ENCODE measurements at regions not wholly inside any gene's neighbourhood (a gene's known extent, or its start where the extent isn't known, plus 50 kb on each side); places are given as distances from the start of the nearest gene placed in this dataset.

GRCh38 chr5:15440434-15440833 is 59.5 kb upstream of the FBXL7 start:
- H3K4me2 ChIP-seq (ENCODE audit: unreplicated experiment), result no peak overlapping the region
- no peaks in the 10 kb centered on the region for H3K4me1 ChIP-seq (ENCODE audit: insufficient read depth)
- TF ChIP-seq EZH2phosphoT487 (IDR thresholded peaks at IDR 0.05; ENCODE audit: insufficient read depth, low read depth), result no peak
- no peak for TF ChIP-seq EZH2 (IDR thresholded peaks at IDR 0.05; ENCODE audit: insufficient read depth, poor library complexity, severe bottlenecking)
- H3K79me2 ChIP-seq (ENCODE audit: insufficient read depth), result no peaks in the 10 kb centered on the region
- WGBS, 2 experiments (ENCODE audit: low coverage in 1 of 2, low lambda C conversion rate in 2 of 2, missing lambda C conversion rate in 2 of 2), result 34 to 35% methylated on average over 5 of the region's 5 CpGs
- no peaks in the 10 kb centered on the region for H3F3A ChIP-seq (ENCODE audit: insufficient read depth)
- DNase-seq, result no peak
- H3K4me3 ChIP-seq, result no peak overlapping the region
- no peak overlapping the region for H2AFZ ChIP-seq
- H4K20me1 ChIP-seq (ENCODE audit: insufficient read depth), result no peaks in the 10 kb centered on the region
- no peaks in the 10 kb centered on the region for H3K9me2 ChIP-seq (ENCODE audit: insufficient read depth)
- in situ Hi-C loops (cut with MboI), result no loop called here
- H3K27ac ChIP-seq, result no peak overlapping the region
- no peak overlapping the region for H3K9ac ChIP-seq
- H3K36me3 ChIP-seq (ENCODE audit: low read depth), result no peaks in the 10 kb centered on the region
- peaks cover 28% of the 10 kb centered on the region for H3K27me3 ChIP-seq (replicated peaks; ENCODE audit: insufficient read depth)
- no peaks in the 10 kb centered on the region for H3K9me3 ChIP-seq (ENCODE audit: low read depth)

- peaks cover 21% of the 10 kb centered on the region for H3K27me3 ChIP-seq (replicated peaks; ENCODE audit: insufficient read depth)
- H3K4me1 ChIP-seq (ENCODE audit: insufficient read depth), result no peaks in the 10 kb centered on the region
- no peak overlapping the region for H3K4me3 ChIP-seq
- no peak overlapping the region for H3K27ac ChIP-seq
- H3K9me3 ChIP-seq (ENCODE audit: low read depth), result no peaks in the 10 kb centered on the region
- H3K4me2 ChIP-seq (ENCODE audit: unreplicated experiment), result no peak overlapping the region
- no peaks in the 10 kb centered on the region for H3K9me2 ChIP-seq (ENCODE audit: insufficient read depth)
- no peaks in the 10 kb centered on the region for H3F3A ChIP-seq (ENCODE audit: insufficient read depth)
- no peaks in the 10 kb centered on the region for H3K79me2 ChIP-seq (ENCODE audit: insufficient read depth)
- no peaks in the 10 kb centered on the region for H3K36me3 ChIP-seq (ENCODE audit: low read depth)
- in situ Hi-C loops (cut with MboI), result no loop called here
- H3K9ac ChIP-seq, result no peak overlapping the region
- no peak for DNase-seq
- no peak overlapping the region for H2AFZ ChIP-seq
- WGBS, 2 experiments (ENCODE audit: low coverage in 1 of 2, low lambda C conversion rate in 2 of 2, missing lambda C conversion rate in 2 of 2), result 3 to 5% methylated on average over 1 of the region's 1 CpG
- TF ChIP-seq EZH2phosphoT487 (IDR thresholded peaks at IDR 0.05; ENCODE audit: insufficient read depth, low read depth) (no peak), EZH2 (IDR thresholded peaks at IDR 0.05; ENCODE audit: insufficient read depth, poor library complexity, severe bottlenecking) (no peak)
- no peaks in the 10 kb centered on the region for H4K20me1 ChIP-seq (ENCODE audit: insufficient read depth)
Observed at GRCh38 chr5:15439801-15440200, 60.2 kb upstream of the FBXL7 start.

- in situ Hi-C loops (cut with MboI), result no loop called here
- Histone ChIP-seq H3K4me1 (ENCODE audit: insufficient read depth) (no peaks in the 10 kb centered on the region), H3K4me3 (no peak overlapping the region), H3K36me3 (ENCODE audit: low read depth) (no peaks in the 10 kb centered on the region), H2AFZ (no peak overlapping the region), H3K79me2 (ENCODE audit: insufficient read depth) (no peaks in the 10 kb centered on the region), H3K9me2 (ENCODE audit: insufficient read depth) (no peaks in the 10 kb centered on the region), H3K27ac (no peak overlapping the region), H4K20me1 (ENCODE audit: insufficient read depth) (no peaks in the 10 kb centered on the region), H3F3A (ENCODE audit: insufficient read depth) (no peaks in the 10 kb centered on the region), H3K9me3 (ENCODE audit: low read depth) (no peaks in the 10 kb centered on the region), H3K9ac (no peak overlapping the region), H3K4me2 (ENCODE audit: unreplicated experiment) (no peak overlapping the region), H3K27me3 (replicated peaks; ENCODE audit: insufficient read depth) (0 out of 2 replicates have a peak, but pooled peaks cover 3% of the 10 kb centered on the region)
- WGBS, 2 experiments (ENCODE audit: low coverage in 1 of 2, low lambda C conversion rate in 2 of 2, missing lambda C conversion rate in 2 of 2), result 57 to 65% methylated on average over 3 of the region's 3 CpGs
- TF ChIP-seq EZH2phosphoT487 (IDR thresholded peaks at IDR 0.05; ENCODE audit: insufficient read depth, low read depth), result no peak
- no peak for TF ChIP-seq EZH2 (IDR thresholded peaks at IDR 0.05; ENCODE audit: insufficient read depth, poor library complexity, severe bottlenecking)
- no peak for DNase-seq
Observed at GRCh38 chr5:15433709-15434108, 66.3 kb upstream of the FBXL7 start.

- Histone ChIP-seq H4K20me1 (ENCODE audit: insufficient read depth) (no peaks in the 10 kb centered on the region), H3K4me1 (ENCODE audit: insufficient read depth) (no peaks in the 10 kb centered on the region), H3K27ac (no peak overlapping the region), H3K9ac (no peak overlapping the region), H3K27me3 (replicated peaks; ENCODE audit: insufficient read depth) (0 out of 2 replicates have a peak, but pooled peaks cover 7% of the 10 kb centered on the region), H3K9me2 (ENCODE audit: insufficient read depth) (no peaks in the 10 kb centered on the region), H2AFZ (no peak overlapping the region), H3K4me3 (no peak overlapping the region), H3K36me3 (ENCODE audit: low read depth) (no peaks in the 10 kb centered on the region), H3K4me2 (ENCODE audit: unreplicated experiment) (no peak overlapping the region), H3F3A (ENCODE audit: insufficient read depth) (no peaks in the 10 kb centered on the region), H3K9me3 (ENCODE audit: low read depth) (no peaks in the 10 kb centered on the region), H3K79me2 (ENCODE audit: insufficient read depth) (no peaks in the 10 kb centered on the region)
- TF ChIP-seq EZH2phosphoT487 (IDR thresholded peaks at IDR 0.05; ENCODE audit: insufficient read depth, low read depth), result no peak
- TF ChIP-seq EZH2 (IDR thresholded peaks at IDR 0.05; ENCODE audit: insufficient read depth, poor library complexity, severe bottlenecking), result no peak
- DNase-seq, result no peak
- in situ Hi-C loops (cut with MboI), result no loop called here
- WGBS, 2 experiments (ENCODE audit: low coverage in 1 of 2, low lambda C conversion rate in 2 of 2, missing lambda C conversion rate in 2 of 2), result 52 to 55% methylated on average over 3 of the region's 3 CpGs
Observed at GRCh38 chr5:15431923-15432322, 68.1 kb upstream of the FBXL7 start.

- TF ChIP-seq EZH2 (IDR thresholded peaks at IDR 0.05; ENCODE audit: insufficient read depth, poor library complexity, severe bottlenecking) (no peak), EZH2phosphoT487 (IDR thresholded peaks at IDR 0.05; ENCODE audit: insufficient read depth, low read depth) (no peak)
- 4% methylated on average over 6 of the region's 6 CpGs for WGBS, 2 experiments (ENCODE audit: low coverage in 1 of 2, low lambda C conversion rate in 2 of 2, missing lambda C conversion rate in 2 of 2)
- no peaks in the 10 kb centered on the region for H3F3A ChIP-seq (ENCODE audit: insufficient read depth)
- in situ Hi-C loops (cut with MboI), result no loop called here
- no peaks in the 10 kb centered on the region for H4K20me1 ChIP-seq (ENCODE audit: insufficient read depth)
- H3K4me1 ChIP-seq (ENCODE audit: insufficient read depth), result no peaks in the 10 kb centered on the region
- no peaks in the 10 kb centered on the region for H3K36me3 ChIP-seq (ENCODE audit: low read depth)
- H3K9me3 ChIP-seq (ENCODE audit: low read depth), result no peaks in the 10 kb centered on the region
- H3K27ac ChIP-seq, result no peak overlapping the region
- H3K9me2 ChIP-seq (ENCODE audit: insufficient read depth), result no peaks in the 10 kb centered on the region
- H2AFZ ChIP-seq, result no peak overlapping the region
- DNase-seq, result peak; percentile 8
- no peak overlapping the region for H3K4me2 ChIP-seq (ENCODE audit: unreplicated experiment)
- no peak overlapping the region for H3K4me3 ChIP-seq
- H3K79me2 ChIP-seq (ENCODE audit: insufficient read depth), result no peaks in the 10 kb centered on the region
- no peak overlapping the region for H3K9ac ChIP-seq
- H3K27me3 ChIP-seq (replicated peaks; ENCODE audit: insufficient read depth), result peaks cover 21% of the 10 kb centered on the region
Observed at GRCh38 chr5:15425766-15426165, 74.2 kb upstream of the FBXL7 start.
